ENCODE measurements at regions not wholly inside any gene's neighbourhood (a gene's known extent, or its start where the extent isn't known, plus 50 kb on each side); places are given as distances from the start of the nearest gene placed in this dataset.
"Not testable (repeated sequence)": the region's sequence is repeated elsewhere in the genome, so short reads cannot be mapped to it uniquely, and the experiment has no call there.

- DNase-seq (ENCODE audit: low spot score); intact Hi-C loops (cut with DNase I): not testable (repeated sequence)
Observed at GRCh38 chr11:134953417-134953970, 541.5 kb upstream of the B3GAT1 start.

GRCh38 chr11:134951305-134951700 is 539.3 kb upstream of the B3GAT1 start:
- intact Hi-C loops (cut with DNase I): no loop called here
- DNase-seq (ENCODE audit: low spot score): no peak

- intact Hi-C loops (cut with DNase I): no loop called here
Observed at GRCh38 chr11:134950692-134951304, 538.8 kb upstream of the B3GAT1 start.

GRCh38 chr11:134949121-134950090 is 537.4 kb upstream of the B3GAT1 start:
- intact Hi-C loops (cut with DNase I): no loop called here
- DNase-seq (ENCODE audit: low spot score): no peak

More at GRCh38 chr11:134950692-134951304, 538.8 kb upstream of the B3GAT1 start:
- no peak for DNase-seq (ENCODE audit: low spot score)

- intact Hi-C loops (cut with DNase I): no loop called here
- DNase-seq (ENCODE audit: low spot score): no peak
Observed at GRCh38 chr11:134947556-134947955, 535.5 kb upstream of the B3GAT1 start.

- no peak for DNase-seq (ENCODE audit: low spot score)
- intact Hi-C loops (cut with DNase I): no loop called here
Observed at GRCh38 chr11:134945993-134946392, 534.0 kb upstream of the B3GAT1 start.

- intact Hi-C loops (cut with DNase I): no loop called here
- no peak for DNase-seq (ENCODE audit: low spot score)
Observed at GRCh38 chr11:134944986-134945385, 532.9 kb upstream of the B3GAT1 start.

GRCh38 chr11:134944131-134944530 is 532.1 kb upstream of the B3GAT1 start:
- no peak for DNase-seq (ENCODE audit: low spot score)
- intact Hi-C loops (cut with DNase I): no loop called here

GRCh38 chr11:134943544-134943943 is 531.5 kb upstream of the B3GAT1 start:
- intact Hi-C loops (cut with DNase I): no loop called here
- no peak for DNase-seq (ENCODE audit: low spot score)

GRCh38 chr11:134942681-134943080 is 530.6 kb upstream of the B3GAT1 start:
- intact Hi-C loops (cut with DNase I): no loop called here

GRCh38 chr11:134941936-134942600 is 530.0 kb upstream of the B3GAT1 start:
- DNase-seq (ENCODE audit: low spot score); intact Hi-C loops (cut with DNase I): not testable (repeated sequence)

More at GRCh38 chr11:134942681-134943080, 530.6 kb upstream of the B3GAT1 start:
- DNase-seq (ENCODE audit: low spot score): no peak

- no peak for DNase-seq (ENCODE audit: low spot score)
- intact Hi-C loops (cut with DNase I): no loop called here
Observed at GRCh38 chr11:134941326-134941725, 529.3 kb upstream of the B3GAT1 start.

GRCh38 chr11:134940441-134941126 is 528.5 kb upstream of the B3GAT1 start:
- DNase-seq (ENCODE audit: low spot score): no peak
- intact Hi-C loops (cut with DNase I): no loop called here

- intact Hi-C loops (cut with DNase I): no loop called here
- no peak for DNase-seq (ENCODE audit: low spot score)
Observed at GRCh38 chr11:134939905-134940304, 527.9 kb upstream of the B3GAT1 start.

GRCh38 chr11:134939031-134939430 is 527.0 kb upstream of the B3GAT1 start:
- intact Hi-C loops (cut with DNase I): no loop called here
- no peak for DNase-seq (ENCODE audit: low spot score)

GRCh38 chr11:134938212-134938611 is 526.2 kb upstream of the B3GAT1 start:
- DNase-seq (ENCODE audit: low spot score): no peak
- intact Hi-C loops (cut with DNase I): no loop called here

GRCh38 chr11:134937193-134937592 is 525.2 kb upstream of the B3GAT1 start:
- intact Hi-C loops (cut with DNase I); DNase-seq (ENCODE audit: low spot score): not testable (repeated sequence)

- no peak for DNase-seq (ENCODE audit: low spot score)
- intact Hi-C loops (cut with DNase I): no loop called here
Observed at GRCh38 chr11:134932761-134933160, 520.7 kb upstream of the B3GAT1 start.

- DNase-seq (ENCODE audit: low spot score): no peak
- intact Hi-C loops (cut with DNase I): no loop called here
Observed at GRCh38 chr11:134925432-134925831, 513.4 kb upstream of the B3GAT1 start.

All from cardiac septum (tissue), 1 donor.